NCI-H345 treated with DMSO at 0.1 percent for 48 hours (cell line): ENCODE measurements at regions not wholly inside any gene's neighbourhood (a gene's known extent, or its start where the extent isn't known, plus 50 kb on each side); places are given as distances from the start of the nearest gene placed in this dataset.
"Not testable (repeated sequence)": the region's sequence is repeated elsewhere in the genome, so short reads cannot be mapped to it uniquely, and the experiment has no call there.

Experiments
- DNase-seq: peaks from one replicate; lab custom pipeline; 2025; ENCODE audit not compliant: unreplicated experiment; lab: John Stamatoyannopoulos, UW

DNA sequence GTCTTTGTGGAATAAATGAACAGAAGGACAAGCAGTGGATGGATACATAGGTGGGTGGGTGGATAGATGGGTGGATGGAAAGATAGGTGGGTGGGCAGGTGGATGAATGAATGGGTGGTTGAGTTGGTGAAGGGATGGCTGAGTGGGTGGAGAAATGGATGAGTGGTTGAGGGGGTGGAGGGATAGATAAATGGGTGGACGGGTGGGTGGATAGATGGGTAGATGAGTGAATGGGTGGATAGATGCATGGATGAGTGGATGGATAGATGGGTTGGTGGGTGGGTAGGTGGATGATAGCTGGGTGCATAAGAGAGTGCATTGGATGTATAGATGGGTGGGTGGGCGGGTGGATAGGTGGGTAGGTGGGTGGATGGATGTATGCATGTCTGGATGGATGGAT lies 63.5 kb downstream of the UNC93B1 start:
- DNase-seq: not testable (repeated sequence)

DNA sequence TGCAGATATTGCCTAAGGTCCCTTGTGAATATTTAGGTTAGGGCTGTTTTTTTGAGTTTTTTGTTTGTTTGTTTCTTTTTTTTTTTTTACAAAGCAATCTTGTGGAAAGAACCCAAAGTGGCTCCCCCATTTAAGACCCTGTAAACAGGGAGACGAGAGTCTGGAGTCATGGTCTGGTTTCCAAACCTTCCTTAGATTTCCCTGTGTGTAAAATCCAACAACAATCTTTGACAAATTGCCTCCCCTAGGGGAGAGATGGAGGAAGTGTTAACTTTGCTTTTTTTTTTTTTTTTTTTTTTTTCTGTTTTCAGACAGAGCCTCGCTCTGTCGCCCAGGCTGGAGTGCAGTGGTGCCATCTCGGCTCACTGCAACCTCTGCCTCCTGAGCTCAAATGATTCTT lies 64.9 kb downstream of the UNC93B1 start:
- not testable (repeated sequence) for DNase-seq

DNA sequence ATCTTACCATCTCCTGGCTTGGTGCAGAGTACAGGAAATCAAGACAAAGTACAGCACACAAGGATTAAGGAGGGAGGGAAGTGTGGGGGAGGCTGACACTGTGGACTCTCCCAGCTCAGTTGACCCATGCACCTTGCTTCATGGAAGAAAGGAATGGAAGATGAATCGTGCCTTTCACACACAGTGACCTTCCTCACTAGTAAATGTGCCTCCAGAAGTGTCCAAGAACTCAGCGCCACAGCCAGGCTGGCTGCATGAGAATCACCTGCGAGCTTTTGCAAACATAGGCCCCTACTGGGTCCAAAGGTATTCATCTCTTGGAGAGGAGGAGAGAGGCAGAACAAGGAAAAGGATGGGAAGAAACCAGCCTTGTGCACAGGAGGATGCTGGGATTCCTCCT lies 65.5 kb downstream of the UNC93B1 start:
- DNase-seq: not testable (repeated sequence)

DNA sequence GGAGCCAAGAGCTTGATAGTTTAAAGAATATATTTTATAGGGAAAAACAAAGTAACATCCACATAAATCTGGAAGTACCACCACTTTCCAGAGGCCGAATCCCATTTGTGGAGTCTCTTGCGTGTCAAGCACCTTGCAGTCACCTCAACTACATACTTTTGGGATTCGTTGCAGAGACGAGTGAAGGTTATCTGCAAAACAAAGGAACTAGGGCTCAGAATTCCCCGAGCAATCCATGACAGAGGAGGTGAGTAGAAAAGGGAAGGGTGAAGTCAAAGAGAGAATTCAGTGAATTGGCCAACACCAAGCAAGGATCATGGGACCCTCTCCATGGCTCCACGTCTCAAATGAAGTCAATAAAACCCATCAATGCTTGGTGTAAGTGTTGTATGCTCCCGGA lies 80.3 kb downstream of the UNC93B1 start:
- not testable (repeated sequence) for DNase-seq

DNA sequence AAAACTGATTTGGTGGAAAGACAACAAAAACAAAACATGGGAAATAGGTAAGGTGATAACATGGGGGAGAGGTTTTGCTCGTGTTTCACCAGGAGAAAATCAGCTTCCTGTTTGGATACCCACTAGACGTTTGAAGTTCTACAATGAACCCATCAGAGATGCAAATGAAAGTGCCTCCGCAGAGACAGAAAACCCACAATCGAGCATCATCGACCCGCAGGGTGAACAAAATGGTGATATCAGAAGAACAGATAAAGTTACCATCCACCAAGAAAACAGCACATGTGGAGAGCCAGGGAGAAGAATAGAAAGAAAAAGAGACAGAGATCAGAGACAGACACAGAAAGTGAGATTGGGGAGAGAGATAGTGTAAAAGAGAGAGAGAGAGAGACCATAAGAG lies 83.4 kb downstream of the UNC93B1 start:
- not testable (repeated sequence) for DNase-seq

DNA sequence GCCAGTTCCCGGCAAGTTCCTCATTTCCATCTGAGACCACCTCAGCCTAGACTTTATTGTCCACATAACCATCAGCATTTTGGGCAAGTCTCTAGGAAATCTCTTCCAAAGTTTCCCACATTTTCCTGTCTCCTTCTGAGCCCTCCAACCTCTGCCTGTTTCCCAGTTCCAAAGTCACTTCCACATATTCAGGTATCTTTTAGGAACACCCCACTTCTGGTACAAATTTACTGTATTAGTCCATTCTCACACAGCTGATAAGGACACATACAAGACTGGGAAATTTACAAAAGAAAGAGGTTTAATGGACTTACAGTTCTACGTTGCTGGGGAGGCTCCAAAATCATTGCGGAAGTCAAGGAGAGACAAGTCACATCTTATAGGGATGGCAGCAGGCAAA lies 91.7 kb downstream of the UNC93B1 start:
- not testable (repeated sequence) for DNase-seq

DNA sequence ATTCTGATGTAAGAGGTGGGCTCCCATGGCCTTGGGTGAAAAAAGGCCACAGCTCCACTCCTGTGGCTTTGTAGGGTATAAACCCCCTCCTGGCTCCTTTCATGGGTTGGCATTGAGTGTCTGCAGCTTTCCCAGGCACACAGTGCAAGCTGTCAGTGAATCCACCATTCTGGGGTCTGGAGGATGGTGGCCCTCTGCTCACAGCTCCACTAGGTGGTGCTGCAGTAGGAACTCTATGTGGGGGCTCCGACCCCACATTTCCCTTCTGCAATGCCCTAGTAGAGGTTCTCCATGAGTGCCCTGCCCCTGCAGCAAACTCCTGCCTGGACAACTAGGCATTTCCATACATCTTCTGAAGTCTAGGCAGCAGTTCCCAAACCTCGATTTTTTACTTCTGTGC lies 92.7 kb downstream of the UNC93B1 start:
- not testable (repeated sequence) for DNase-seq

DNA sequence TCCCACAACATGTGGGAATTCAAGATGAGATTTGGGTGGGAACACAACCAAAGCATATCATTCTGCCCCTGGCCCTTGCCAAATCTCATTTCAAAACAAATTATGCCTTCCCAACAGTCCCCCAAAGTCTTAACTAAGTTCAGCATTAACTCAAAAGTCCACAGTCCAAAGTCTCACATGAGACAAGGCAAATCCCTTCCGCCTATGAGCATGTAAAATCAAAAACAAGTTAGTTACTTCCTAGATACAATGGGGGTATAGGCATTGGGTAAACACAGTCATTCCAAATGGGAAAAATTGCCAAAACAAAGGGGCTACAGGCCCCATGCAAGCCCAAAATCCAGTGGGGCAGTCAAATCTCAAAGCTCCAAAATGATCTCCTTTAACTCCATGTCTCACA lies 93.1 kb downstream of the UNC93B1 start:
- DNase-seq: not testable (repeated sequence)

DNA sequence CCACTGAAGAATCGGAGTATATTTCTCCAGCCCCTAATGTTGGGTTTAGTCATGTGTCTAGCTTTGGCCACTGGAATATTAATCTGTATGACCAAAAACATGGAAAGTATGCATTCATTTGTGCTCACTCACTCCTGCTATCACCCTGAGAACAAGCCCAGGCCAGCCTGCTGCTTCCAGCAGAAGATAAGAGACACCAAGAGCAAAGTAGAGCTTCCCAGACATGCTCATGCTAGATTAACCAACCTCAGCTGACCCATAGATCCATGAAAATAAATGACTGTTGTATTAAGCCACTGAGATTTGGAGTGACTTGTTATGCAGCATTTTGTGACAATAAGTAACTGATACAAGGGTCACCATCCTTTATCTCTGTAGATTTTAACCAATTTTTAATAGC lies 96.9 kb downstream of the UNC93B1 start:
- not testable (repeated sequence) for DNase-seq

DNA sequence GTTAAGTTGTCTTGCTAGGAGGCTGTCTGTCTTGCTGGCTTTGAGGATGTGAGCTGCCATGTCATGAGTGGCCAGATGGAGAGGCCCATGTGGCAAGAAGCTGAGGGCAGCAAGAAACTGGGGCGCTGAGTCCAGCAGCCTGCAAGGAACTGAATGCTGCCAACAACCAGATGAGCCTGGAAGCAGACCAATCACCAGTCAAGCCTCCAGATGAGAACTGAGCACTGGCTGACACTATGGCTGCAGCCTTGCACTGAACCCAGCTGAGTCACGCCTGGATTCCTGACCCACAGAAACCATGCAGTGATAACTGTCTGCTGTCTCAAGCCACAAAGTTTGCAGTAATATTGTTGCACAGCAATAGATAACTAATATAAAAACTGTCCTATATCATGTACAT lies 104.4 kb downstream of the UNC93B1 start:
- not testable (repeated sequence) for DNase-seq

DNA sequence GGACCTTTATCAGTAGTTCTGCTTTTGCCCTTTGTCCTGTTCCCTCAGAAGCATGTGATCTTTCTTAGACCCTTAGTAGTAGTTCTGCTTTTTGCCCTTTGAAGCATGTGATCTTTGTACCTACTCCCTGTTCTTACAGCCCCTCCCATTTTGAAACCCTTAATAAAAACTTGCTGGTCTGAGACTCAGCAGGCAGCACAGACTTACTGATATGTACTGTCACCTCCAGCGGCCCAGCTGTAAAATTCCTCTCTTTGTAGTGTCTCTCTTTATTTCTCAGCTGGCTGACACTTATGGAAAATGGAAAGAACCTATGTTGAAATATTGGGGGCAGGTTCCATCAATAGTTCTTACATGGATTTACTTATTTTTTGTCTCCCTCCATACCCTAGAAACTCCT lies 110.4 kb downstream of the UNC93B1 start:
- not testable (repeated sequence) for DNase-seq

DNA sequence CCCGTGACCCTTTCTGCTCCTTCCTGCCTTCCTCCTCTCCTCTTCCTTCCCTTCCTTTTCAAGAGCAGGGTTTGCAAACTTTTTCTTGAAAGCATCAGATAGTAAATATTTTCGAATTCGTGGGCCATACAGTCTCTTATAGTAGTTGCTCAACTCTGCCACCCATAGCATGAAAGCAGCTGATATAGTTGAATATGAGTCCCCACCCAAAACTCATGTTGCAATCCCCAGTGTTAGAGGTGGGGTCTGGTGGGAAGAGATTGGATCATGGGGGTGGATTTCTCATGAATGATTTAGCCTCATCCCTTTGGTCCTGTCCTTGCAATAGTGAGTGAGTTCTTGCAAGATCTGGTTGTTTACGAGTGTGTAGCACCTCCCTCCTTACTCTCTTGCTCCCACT lies 114.3 kb downstream of the UNC93B1 start:
- DNase-seq: not testable (repeated sequence)

DNA sequence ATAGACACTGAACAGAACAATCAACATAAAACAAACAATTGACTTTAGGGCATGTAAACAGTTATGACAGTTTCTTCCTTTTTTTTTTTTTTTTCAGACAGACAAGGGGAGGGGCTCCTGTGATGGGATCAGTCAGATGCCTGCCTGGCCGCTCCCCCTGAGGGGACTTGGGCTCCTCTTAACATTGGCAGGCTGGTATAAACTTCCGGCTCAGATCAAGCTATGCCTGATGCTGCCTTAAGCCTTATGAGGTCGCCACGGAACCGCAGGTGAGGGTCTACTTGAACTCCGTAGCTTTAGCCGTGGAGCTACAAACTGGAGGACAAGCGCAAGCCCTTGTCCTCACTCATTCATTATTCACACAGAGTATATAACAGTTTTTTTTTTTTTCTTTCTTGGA lies 115.8 kb downstream of the UNC93B1 start:
- not testable (repeated sequence) for DNase-seq

DNA sequence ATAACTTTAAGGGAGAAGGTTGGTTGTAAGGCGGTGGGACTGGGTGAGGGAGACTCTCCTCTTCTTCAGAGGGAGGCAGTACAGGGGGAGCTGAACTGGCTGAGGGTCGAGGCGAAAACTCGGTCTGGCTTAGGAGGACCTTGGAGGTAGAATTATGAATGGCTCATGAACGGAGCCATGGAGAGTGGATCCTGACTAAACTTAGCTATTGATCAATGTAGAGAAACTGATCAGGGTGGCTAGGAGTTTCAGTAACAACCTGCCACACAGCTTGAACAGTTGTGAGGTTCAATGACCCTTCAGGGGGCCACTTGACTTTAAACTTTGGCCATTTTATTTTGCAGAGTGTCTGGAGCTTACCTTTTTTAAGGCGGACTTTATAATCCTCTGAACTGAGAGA lies 117.2 kb downstream of the UNC93B1 start:
- not testable (repeated sequence) for DNase-seq

DNA sequence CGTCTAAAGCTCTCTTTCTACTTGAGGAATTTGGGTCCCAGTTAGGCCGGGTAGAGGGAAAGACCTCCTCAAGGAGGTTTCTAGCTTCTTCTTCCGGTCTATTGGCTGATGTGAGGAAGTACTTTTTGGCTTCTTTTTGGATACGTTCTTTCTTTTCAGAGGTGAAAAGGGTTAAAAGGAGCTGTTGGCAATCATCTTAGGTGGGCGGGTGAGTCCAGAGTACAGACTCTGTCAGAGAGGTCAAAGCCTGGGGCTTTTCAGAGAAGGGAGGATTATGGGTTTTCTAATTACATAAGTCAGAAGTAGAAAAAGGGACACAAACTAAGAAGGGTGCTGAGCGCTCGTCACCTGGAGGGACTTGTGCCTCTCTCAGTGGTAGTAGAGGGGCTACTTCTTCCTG lies 117.7 kb downstream of the UNC93B1 start:
- DNase-seq: not testable (repeated sequence)

DNA sequence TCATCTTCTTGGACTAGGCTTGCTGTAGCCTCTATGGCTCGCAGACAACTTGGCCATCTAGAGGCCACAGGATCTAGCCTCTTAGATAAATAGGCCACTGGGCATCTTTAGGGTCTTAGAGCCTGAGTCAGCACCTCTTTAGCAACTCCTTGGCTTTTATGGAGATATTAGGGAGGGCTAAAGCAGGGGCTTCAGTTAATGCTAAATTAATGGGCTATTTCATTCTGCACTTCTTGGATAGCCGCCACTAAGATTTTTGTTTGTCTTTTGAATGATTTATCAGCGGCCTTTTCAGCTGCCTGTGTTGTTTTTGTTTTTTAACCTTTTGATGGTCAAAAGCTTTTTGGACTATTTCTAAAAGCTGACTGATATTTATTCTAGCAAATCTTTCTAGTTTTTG lies 118.3 kb downstream of the UNC93B1 start:
- DNase-seq: not testable (repeated sequence)

DNA sequence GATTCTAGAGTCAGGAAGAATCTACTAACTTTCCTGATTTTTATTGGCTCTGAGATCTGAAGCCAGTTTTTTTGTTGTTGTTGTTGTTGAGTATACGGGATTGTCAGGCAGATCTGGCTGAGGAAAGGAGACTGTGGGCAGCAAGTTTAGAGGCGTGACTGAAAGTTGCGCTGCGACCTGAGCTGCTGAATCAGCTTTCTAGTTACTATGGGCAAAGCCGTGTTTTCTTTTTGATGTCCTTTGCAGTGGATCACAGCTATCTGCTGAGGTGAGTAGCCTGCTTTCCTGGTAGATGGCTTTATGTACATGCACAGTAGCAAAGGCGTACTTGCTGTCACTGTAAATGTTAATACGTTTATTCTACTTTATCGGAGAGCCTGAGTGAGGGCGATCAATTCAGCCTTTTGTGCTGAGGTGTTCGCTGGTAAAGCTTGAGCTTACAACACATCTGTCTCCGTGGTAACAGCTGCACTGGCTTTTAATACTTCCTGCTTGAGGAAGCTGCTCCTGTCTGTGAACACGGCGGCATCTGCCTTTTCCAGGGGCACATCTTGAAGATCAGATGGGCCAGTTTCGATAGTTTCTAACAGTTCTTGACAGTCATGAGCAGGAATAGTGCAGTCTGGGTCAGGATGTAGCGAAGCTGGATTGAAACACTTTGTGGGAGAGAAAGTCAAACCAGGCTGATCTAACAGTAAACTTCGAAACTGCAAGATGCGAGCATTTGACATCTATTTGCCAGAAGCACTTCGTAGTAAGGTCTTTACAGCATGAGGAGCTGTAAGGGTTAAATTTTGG lies 118.9 kb downstream of the UNC93B1 start:
- DNase-seq: not testable (repeated sequence)

DNA sequence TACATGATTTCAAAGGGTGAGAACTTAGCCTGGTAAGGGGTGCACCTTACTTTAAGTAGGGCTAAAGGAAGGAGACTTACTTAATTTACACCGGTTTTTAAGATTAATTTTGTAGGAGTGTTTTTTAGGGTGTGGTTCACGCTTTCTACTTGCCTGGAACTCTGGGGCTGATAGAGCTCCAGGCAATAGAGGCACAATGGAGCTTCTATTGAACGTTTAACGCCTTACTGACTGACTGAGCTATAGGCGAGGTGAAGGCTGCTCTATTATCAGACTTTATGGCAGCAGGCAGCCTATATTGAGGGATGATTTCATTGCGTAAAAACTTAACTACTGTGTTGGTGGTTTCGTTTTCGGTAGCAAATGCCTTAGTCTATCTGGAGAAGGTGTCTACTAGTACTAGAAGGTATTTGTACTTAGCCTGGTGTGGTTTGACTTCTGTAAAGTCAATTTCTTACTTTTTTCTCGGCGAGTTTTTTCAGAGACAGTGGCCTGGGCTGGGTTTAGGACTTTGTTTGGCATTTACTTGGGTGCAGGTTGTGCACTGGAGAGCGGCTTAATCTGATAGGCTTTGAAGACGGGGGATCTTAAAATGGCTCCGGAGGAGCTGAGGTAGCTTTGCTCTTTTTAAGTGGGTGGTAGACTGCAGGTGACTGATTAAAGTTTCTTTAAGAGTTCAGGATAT lies 119.7 kb downstream of the UNC93B1 start:
- DNase-seq: not testable (repeated sequence)

DNA sequence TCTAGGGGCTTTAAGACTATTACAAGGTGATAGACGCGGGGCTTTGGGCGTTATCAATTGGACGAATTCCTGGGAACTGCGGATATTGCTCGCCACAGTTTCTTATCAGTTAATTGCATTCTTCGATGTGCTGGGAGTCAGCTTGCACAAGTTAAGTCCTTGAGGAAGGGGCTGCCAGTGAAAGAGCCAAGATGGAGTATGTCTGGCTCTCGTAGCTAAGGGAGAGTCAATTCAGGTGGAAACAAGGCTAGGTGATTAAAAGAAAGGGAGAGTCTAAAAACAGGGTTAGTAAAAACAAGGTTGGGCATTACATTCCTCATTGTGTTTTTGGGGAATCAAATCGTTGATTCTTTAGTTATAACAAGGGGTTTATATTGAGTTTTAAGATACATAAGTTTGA lies 121.6 kb downstream of the UNC93B1 start:
- not testable (repeated sequence) for DNase-seq

DNA sequence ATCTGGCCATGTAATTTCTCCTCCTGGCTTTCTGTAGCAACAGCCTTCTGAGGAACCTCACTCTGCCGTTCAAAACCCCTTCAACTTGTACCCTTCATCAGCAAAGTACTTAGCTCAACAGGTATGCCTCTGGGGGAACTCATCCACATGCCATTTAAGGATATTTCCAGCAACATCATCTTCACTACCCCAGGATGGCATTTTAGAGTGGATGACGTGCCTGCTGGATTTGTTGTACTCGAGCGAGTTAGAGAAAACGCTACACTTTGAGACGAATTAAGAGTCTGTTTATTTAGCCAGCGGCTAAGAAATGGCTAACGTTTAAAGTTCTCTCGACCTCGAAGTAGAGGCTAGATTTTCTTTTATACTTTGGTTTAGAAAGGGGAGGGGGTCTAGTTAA lies 122.1 kb downstream of the UNC93B1 start:
- DNase-seq: not testable (repeated sequence)

DNA sequence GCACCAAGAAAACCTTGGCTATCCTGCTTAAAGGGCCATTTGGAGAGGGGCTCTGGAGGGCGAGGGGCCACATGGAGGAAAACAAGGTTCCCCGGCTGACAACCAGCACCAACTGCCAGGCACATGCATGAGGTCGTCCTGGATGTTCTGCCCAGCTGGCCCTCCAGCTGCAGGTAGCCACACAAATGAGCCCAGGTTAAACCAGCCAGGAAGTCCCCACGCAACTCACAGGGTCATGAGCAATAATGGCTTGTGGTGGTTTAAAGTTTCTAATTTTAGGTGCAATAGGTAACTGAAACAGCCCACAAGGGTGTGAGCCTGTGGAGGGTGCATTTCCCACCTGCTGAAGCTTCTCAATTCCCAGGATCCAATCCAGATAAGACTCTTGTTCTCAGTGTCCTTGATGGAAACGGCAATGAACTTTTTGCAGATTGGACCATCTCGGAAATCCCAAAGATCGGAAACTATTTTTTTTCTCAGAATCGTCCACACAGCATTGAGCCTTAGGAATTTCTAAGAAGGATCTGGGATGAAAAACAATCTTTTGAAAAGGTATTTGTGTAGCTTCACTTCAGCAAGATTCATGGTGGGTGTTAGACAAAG lies 123.2 kb downstream of the UNC93B1 start:
- not testable (repeated sequence) for DNase-seq

DNA sequence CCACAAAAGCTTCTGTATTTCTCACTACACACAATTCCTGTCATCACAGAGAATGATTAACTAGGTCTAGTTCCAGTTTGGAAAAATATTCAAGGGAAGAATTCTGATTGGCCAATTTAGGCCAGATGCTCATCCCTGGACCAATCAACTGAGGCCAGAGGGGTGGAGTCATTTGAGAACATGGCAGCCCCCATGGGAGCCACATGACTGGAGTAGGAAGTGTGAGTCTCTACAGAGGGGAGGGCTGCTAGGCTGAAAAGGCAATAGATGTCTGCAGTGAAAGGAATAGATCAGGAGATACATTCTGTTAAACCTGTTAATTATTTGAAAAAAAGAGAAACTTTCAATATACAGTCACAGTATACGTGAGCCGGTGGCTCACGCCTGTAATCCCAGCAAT lies 125.2 kb downstream of the UNC93B1 start:
- not testable (repeated sequence) for DNase-seq
